Pancreas (tissue), 10 donors: ENCODE measurements at regions not wholly inside any gene's neighbourhood (a gene's known extent, or its start where the extent isn't known, plus 50 kb on each side); places are given as distances from the start of the nearest gene placed in this dataset.

Experiments
- ATAC-seq, 4 donors: fragments of 200-7000 bp; cut with Tn5 transposase; one replicate each; pipeline versions ENCODE4 v1.8.0 to v1.9.1; 2020; ENCODE audit warnings: mild to moderate bottlenecking in 4 of 4, moderate library complexity in 4 of 4
- DNase-seq, 6 donors: peaks; one replicate each; pipeline ENCODE4 v3.0.0-alpha.2; 2020
- FAIRE-seq: peaks from 2 replicates; lab custom pipeline; 2012; peaks lifted over from hg19 to GRCh38; lab: Jason Lieb, UNC
- H3K27ac ChIP-seq, 4 donors: fragments of 200-600 bp; sonication (generic); 1 replicate in 3 of 4; 2 replicates in 1 of 4; pipeline versions ENCODE4 v1.5.0 to v1.8.0; 2020
- H3K27me3 ChIP-seq, 4 donors: fragments of 200-600 bp; one replicate each; pipeline ENCODE4 v1.8.0; 2021
- H3K36me3 ChIP-seq, 3 donors: fragments of 200-600 bp; sonication (generic) in 1 of 3; one replicate each; pipeline versions ENCODE4 v1.5.0 to v1.8.0; 2020 to 2021
- H3K4me1 ChIP-seq, 3 donors: fragments of 200-600 bp; one replicate each; pipeline ENCODE4 v1.8.0; 2021
- H3K4me3 ChIP-seq, 4 donors: fragments of 200-600 bp; sonication (generic) in 2 of 4; one replicate each; pipeline versions ENCODE4 v1.5.0 to v1.8.0; 2020 to 2021
- H3K9me3 ChIP-seq, 4 donors: fragments of 200-600 bp; one replicate each; pipeline ENCODE4 v1.8.0; 2021
- CTCF ChIP-seq, 4 donors: fragments of 200-600 bp; sonication (generic) in 3 of 4; IDR thresholded peaks; one replicate each; pipeline versions ENCODE4 v1.5.0 to v1.8.0; 2021; ENCODE audit warnings: antibody characterized with exemption in 4 of 4
- WGBS, 2 donors: extraction: QIAGEN DNeasy Blood & Tissue Kit; methylation state at CpG; one replicate each; pipeline ENCODE4 v1.1.7; 2013; 5-methylcytosine and 5-hydroxymethylcytosine counted together
- intact Hi-C, 3 donors: fragments of 100-400 bp; cut with DNase I; formaldehyde crosslinking; loops; one replicate each; pipeline versions ENCODE4 v1.11.1 to v1.14.2; 2022
- donor health status: healthy with polysubstance abuse.
- donor health status: DM: no; HTN: no; CAD: no; lungs with moderate emphysema.
- donor health status: DM: no; HTN: no; CAD: no.
- donor health status: control.
- donor health status: control.
- donor health status: Bipolar disorder and iron deficiency.
- donor health status: DM: yes; HTN: yes; CAD: no.
- donor health status: DM: no; HTN: no; CAD: no.
- donor health status: DM: no; HTN: no; CAD: no.
- donor health status: DM: yes; HTN: yes; CAD: no.

DNA sequence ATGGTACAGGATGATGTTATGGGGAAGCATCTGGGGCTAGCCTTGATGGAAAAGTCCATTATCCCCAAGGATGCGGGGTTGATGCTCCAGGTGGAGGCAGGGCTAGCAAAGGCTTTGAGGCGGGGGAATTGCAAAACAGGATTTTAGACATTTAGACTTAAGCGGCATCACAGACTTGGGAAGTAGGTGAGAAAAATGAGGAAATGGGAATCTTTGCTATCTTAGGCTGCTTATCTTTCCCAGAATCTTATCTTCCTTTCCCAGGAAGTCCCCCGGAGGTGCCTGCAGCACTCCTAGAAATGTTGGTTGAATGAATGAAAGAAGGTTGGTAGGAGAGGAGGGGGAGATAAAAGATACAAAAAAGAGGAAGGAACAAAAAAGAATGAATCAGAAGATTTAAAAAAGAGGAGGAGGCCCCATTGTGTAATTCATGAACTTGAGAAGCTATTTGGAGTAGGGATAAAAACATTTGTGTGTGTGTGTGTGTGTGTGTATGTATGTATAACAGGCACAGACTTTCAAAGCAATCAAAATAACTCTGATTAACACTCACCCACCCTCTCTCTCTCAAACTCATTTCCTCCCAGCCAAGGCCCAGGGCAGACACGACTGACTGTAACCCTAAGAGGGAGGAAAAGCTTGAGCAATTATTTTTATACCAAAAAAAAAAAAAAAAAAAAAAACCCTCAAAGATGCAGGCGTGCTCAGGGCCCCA, 62.5 kb upstream of the TBX3 start:
- no peaks in the 10 kb centered on the region for H3K36me3 ChIP-seq
- no peak for DNase-seq
- no peaks in the 10 kb centered on the region for H3K4me1 ChIP-seq
- H3K27ac ChIP-seq = no peak overlapping the region
- intact Hi-C loops = no loop called here
- no peaks in the 10 kb centered on the region for H3K9me3 ChIP-seq
- no peak overlapping the region for H3K4me3 ChIP-seq
- no peak for ATAC-seq
- WGBS, 2 donors = 37 to 42% methylated on average over 6 of the region's 6 CpGs
- no peak for TF ChIP-seq CTCF (IDR thresholded peaks at IDR 0.05)
- no peak for FAIRE-seq
- peaks cover 0 to 4% (median 0%) of the 10 kb centered on the region in 4 donors for H3K27me3 ChIP-seq

DNA sequence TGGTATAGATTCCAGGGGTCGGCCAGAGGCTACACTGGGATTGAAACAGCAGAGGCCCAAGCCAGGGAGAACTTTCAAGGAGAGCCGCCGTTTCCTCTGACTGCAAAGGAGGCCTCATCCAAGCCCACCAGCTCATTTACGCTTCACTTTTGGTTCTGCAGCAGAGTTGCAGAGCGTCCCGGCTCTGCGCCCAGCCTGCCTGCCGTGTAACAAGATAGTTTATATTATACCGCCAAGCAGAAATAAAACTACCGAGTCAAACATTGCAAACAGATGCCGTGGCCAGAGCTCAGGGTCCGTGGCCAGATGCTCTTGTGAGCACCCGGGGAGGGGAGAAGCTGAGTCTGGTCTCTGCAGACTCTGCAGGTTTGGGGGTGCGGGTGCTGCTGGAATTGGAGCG, 60.7 kb upstream of the TBX3 start:
- Histone ChIP-seq H3K27ac (no peak overlapping the region), H3K9me3 (no peaks in the 10 kb centered on the region), H3K27me3 (no peaks in the 10 kb centered on the region), H3K4me3 (no peak overlapping the region), H3K36me3 (no peaks in the 10 kb centered on the region), H3K4me1 (no peaks in the 10 kb centered on the region)
- intact Hi-C loops = no loop called here
- WGBS, 2 donors = 62 to 68% methylated on average over 15 of the region's 15 CpGs
- DNase-seq = no peak
- no peak for TF ChIP-seq CTCF (IDR thresholded peaks at IDR 0.05)
- no peak for FAIRE-seq
- no peak for ATAC-seq

- Histone ChIP-seq H3K4me3 (no peak overlapping the region), H3K36me3 (no peaks in the 10 kb centered on the region), H3K9me3 (no peaks in the 10 kb centered on the region), H3K27ac (no peak overlapping the region), H3K27me3 (no peaks in the 10 kb centered on the region), H3K4me1 (no peaks in the 10 kb centered on the region)
- intact Hi-C loops = no loop called here
- WGBS, 2 donors = 70 to 77% methylated on average over 6 of the region's 6 CpGs
- ATAC-seq (no peak), DNase-seq (no peak), FAIRE-seq (no peak)
- TF ChIP-seq CTCF (IDR thresholded peaks at IDR 0.05) = no peak
These were observed 60.3 kb upstream of the TBX3 start for GRCh38 chr12:114744285-114744684.

DNA sequence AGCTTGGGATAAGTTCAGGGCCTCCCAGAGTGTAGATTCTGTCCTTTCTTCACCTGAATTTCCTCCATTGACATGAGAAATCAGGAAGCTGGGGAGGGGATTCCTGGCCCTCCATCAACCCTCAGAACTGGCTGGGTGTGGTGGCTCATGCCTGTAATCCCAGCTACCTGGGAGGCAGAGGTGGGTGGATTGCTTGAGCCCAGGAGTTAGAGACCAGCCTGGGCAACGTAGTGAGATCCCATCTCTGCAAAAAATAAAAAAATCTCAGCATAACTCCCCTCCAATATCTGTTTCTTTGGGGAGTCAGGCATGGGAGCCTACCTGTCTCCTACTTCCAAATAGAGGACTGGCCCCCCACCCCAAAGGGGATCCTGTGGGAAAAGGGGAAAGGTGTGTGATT, 59.8 kb upstream of the TBX3 start:
- intact Hi-C loops = no loop called here
- no peak for TF ChIP-seq CTCF (IDR thresholded peaks at IDR 0.05)
- Histone ChIP-seq H3K4me3 (no peak overlapping the region), H3K36me3 (no peaks in the 10 kb centered on the region), H3K27ac (no peak overlapping the region), H3K9me3 (no peaks in the 10 kb centered on the region), H3K4me1 (no peaks in the 10 kb centered on the region), H3K27me3 (no peaks in the 10 kb centered on the region)
- ATAC-seq (no peak), DNase-seq (no peak), FAIRE-seq (no peak)
- WGBS, 2 donors = 71 to 100% methylated on average over 1 of the region's 1 CpG

DNA sequence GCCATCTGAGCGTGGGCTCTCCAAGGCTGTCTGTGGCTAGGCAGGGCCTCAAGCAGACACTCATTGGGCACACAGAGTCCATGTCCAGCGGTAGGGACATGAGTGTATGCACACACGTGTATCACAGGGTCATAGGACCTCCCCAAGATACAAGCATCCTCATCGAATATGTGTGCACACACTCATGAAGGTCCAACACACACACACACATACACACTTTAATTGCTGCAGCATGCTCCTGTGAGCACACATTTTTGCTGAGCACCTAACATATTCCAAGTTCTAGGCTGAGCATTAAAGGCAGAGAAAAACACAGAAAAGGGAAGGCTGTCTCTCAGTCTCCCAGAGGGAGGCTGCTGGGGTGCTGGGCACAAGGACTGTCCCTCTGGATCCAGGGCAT, 59.3 kb upstream of the TBX3 start:
- 56 to 74% methylated on average over 4 of the region's 4 CpGs for WGBS, 2 donors
- ATAC-seq = no peak
- no peaks in the 10 kb centered on the region for H3K27me3 ChIP-seq
- DNase-seq = no peak
- no peak overlapping the region for H3K27ac ChIP-seq
- no peak overlapping the region for H3K4me3 ChIP-seq
- no peaks in the 10 kb centered on the region for H3K4me1 ChIP-seq
- no peaks in the 10 kb centered on the region for H3K9me3 ChIP-seq
- no peak for FAIRE-seq
- no peaks in the 10 kb centered on the region for H3K36me3 ChIP-seq
- TF ChIP-seq CTCF (IDR thresholded peaks at IDR 0.05) = no peak
- intact Hi-C loops = no loop called here
